Neural cell (in vitro differentiated cells): ENCODE measurements at regions not wholly inside any gene's neighbourhood (a gene's known extent, or its start where the extent isn't known, plus 50 kb on each side); places are given as distances from the start of the nearest gene placed in this dataset.

ENCODE experiments used
- H2AFZ ChIP-seq: fragments of 200-600, 300-800 bp; sonication (generic), shearing (Covaris generic); 2 replicates; pipeline ENCODE4 v1.6.0; 2014; ENCODE audit warnings: low read depth, mild to moderate bottlenecking, antibody characterized with exemption, low read length, moderate library complexity
- H3F3A ChIP-seq: fragments of 200-600 bp; shearing (Covaris generic); 2 replicates; pipeline ENCODE4 v1.6.1; 2016; ENCODE audit warnings: mild to moderate bottlenecking, moderate library complexity, mixed read lengths, antibody characterized with exemption, low read length; ENCODE audit not compliant: insufficient read depth, poor library complexity, severe bottlenecking
- H3K27ac ChIP-seq: fragments of 200-600, 300-800 bp; sonication (generic), shearing (Covaris generic); 2 replicates; pipeline ENCODE4 v1.5.1; 2014; ENCODE audit warnings: mild to moderate bottlenecking, low read length, moderate library complexity
- H3K27me3 ChIP-seq: fragments of 300-800, 200-600 bp; sonication (generic), shearing (Covaris generic); 2 replicates; pipeline ENCODE4 v1.6.0; 2014; ENCODE audit warnings: mild to moderate bottlenecking, low read depth, low read length, moderate library complexity; ENCODE audit not compliant: insufficient read depth
- H3K36me3 ChIP-seq: fragments of 300-800, 200-600 bp; sonication (generic), shearing (Covaris generic); 2 replicates; pipeline ENCODE4 v1.5.1; 2014; ENCODE audit warnings: mild to moderate bottlenecking, antibody characterized with exemption, low read length, moderate library complexity; ENCODE audit not compliant: insufficient read depth
- H3K4me2 ChIP-seq: fragments of 300-800, 200-600 bp; sonication (generic), shearing (Covaris generic); 2 replicates; pipeline ENCODE4 v1.6.0; 2014; ENCODE audit warnings: mild to moderate bottlenecking, low read length
- H3K4me3 ChIP-seq: fragments of 300-800, 200-600 bp; sonication (generic), shearing (Covaris generic); 2 replicates; pipeline ENCODE4 v1.5.1; 2014; ENCODE audit warnings: mild to moderate bottlenecking, low read length, moderate library complexity
- H3K79me2 ChIP-seq: fragments of 200-600 bp; shearing (Covaris generic); replicated peaks from 2 replicates; pipeline ENCODE4 v1.6.0; 2014; ENCODE audit warnings: mild to moderate bottlenecking, low read length, moderate library complexity; ENCODE audit not compliant: insufficient read depth
- H3K9ac ChIP-seq: fragments of 300-800, 200-600 bp; sonication (generic), shearing (Covaris generic); 2 replicates; pipeline ENCODE4 v1.6.1; 2016; ENCODE audit warnings: mild to moderate bottlenecking, low read length, mixed read lengths
- H3K9me2 ChIP-seq: fragments of 200-600 bp; shearing (Covaris generic); 2 replicates; pipeline ENCODE4 v1.6.1; 2016; ENCODE audit warnings: mild to moderate bottlenecking, low read length, mixed read lengths; ENCODE audit not compliant: insufficient read depth
- H3K9me3 ChIP-seq: fragments of 200-600, 300-800 bp; sonication (generic), shearing (Covaris generic); 2 replicates; pipeline ENCODE4 v1.6.1; 2016; ENCODE audit warnings: mild to moderate bottlenecking, mixed run types, low read length, moderate library complexity, mixed read lengths
- H4K20me1 ChIP-seq: fragments of 200-600 bp; shearing (Covaris generic); 2 replicates; pipeline ENCODE4 v1.6.1; 2016; ENCODE audit warnings: mild to moderate bottlenecking, mixed run types; ENCODE audit not compliant: insufficient read depth
- CTCF ChIP-seq: fragments of 450-650 bp; IDR thresholded peaks from 2 replicates; pipeline ENCODE4 v1.5.1; 2014; ENCODE audit warnings: antibody characterized with exemption, mild to moderate bottlenecking, moderate library complexity; ENCODE audit not compliant: poor library complexity, severe bottlenecking
- EP300 ChIP-seq: fragments of 450-650 bp; conservative IDR thresholded peaks from 2 replicates; pipeline ENCODE4 v1.6.1; 2014; ENCODE audit warnings: antibody characterized with exemption, mild to moderate bottlenecking, moderate library complexity; ENCODE audit not compliant: poor library complexity, severe bottlenecking
- EZH2 ChIP-seq: fragments of 200-600, 300-800 bp; shearing (Covaris generic), sonication (generic); IDR thresholded peaks from 2 replicates; pipeline ENCODE4 v1.6.1; 2014; ENCODE audit warnings: antibody characterized with exemption, low read length, borderline replicate concordance, mild to moderate bottlenecking; ENCODE audit not compliant: insufficient read depth, poor library complexity, severe bottlenecking
- MXI1 ChIP-seq: fragments of 450-650 bp; conservative IDR thresholded peaks from 2 replicates; pipeline ENCODE4 v1.6.1; 2014; ENCODE audit warnings: antibody characterized with exemption, mild to moderate bottlenecking; ENCODE audit not compliant: poor library complexity, severe bottlenecking
- POLR2AphosphoS5 ChIP-seq: IDR thresholded peaks from 2 replicates; pipeline ENCODE4 v1.6.1; 2012
- RAD21 ChIP-seq: fragments of 450-650 bp; conservative IDR thresholded peaks from 2 replicates; pipeline ENCODE4 v1.6.1; 2014; ENCODE audit warnings: antibody characterized with exemption, mild to moderate bottlenecking, moderate library complexity
- REST ChIP-seq: IDR thresholded peaks from 2 replicates; pipeline ENCODE4 v1.6.1; 2012; ENCODE audit warnings: borderline replicate concordance
- SMC3 ChIP-seq: fragments of 450-650 bp; conservative IDR thresholded peaks from 2 replicates; pipeline ENCODE4 v1.6.1; 2014; ENCODE audit warnings: antibody characterized with exemption, mild to moderate bottlenecking, moderate library complexity; ENCODE audit not compliant: poor library complexity
- TAF1 ChIP-seq: IDR thresholded peaks from 2 replicates; pipeline ENCODE4 v1.6.1; 2012; ENCODE audit warnings: low read depth

- H3K79me2 ChIP-seq = no peaks in the 10 kb centered on the region
- H3K27me3 ChIP-seq = no peaks in the 10 kb centered on the region
- H3K9me2 ChIP-seq = no peaks in the 10 kb centered on the region
- H3K36me3 ChIP-seq = no peaks in the 10 kb centered on the region
- no peaks in the 10 kb centered on the region for H3F3A ChIP-seq
- no peak overlapping the region for H2AFZ ChIP-seq
- H4K20me1 ChIP-seq = no peaks in the 10 kb centered on the region
- H3K27ac ChIP-seq = no peak overlapping the region
- TF ChIP-seq EP300 (no peak), EZH2 (no peak), CTCF (no peak), REST (no peak), POLR2AphosphoS5 (no peak), RAD21 (no peak), TAF1 (no peak), MXI1 (no peak), SMC3 (no peak)
- H3K4me3 ChIP-seq = no peak overlapping the region
- H3K4me2 ChIP-seq = no peak overlapping the region
- H3K9ac ChIP-seq = no peak overlapping the region
- H3K9me3 ChIP-seq = no peaks in the 10 kb centered on the region
Observed at GRCh38 chr10:9416331-9416730, 1361.8 kb downstream of the GATA3 start.

GRCh38 chr10:9419757-9420156, 1365.3 kb downstream of the GATA3 start:
- no peaks in the 10 kb centered on the region for H3K79me2 ChIP-seq
- H3K9me2 ChIP-seq = no peaks in the 10 kb centered on the region
- no peaks in the 10 kb centered on the region for H3K36me3 ChIP-seq
- no peak overlapping the region for H2AFZ ChIP-seq
- H3K27me3 ChIP-seq = no peaks in the 10 kb centered on the region
- no peaks in the 10 kb centered on the region for H4K20me1 ChIP-seq
- no peak overlapping the region for H3K9ac ChIP-seq
- TF ChIP-seq SMC3 (no peak), REST (no peak), TAF1 (no peak), CTCF (no peak), EZH2 (no peak), RAD21 (no peak), MXI1 (no peak), EP300 (no peak), POLR2AphosphoS5 (no peak)
- H3K4me2 ChIP-seq = no peak overlapping the region
- H3K9me3 ChIP-seq = no peaks in the 10 kb centered on the region
- H3F3A ChIP-seq = no peaks in the 10 kb centered on the region
- no peak overlapping the region for H3K4me3 ChIP-seq
- H3K27ac ChIP-seq = no peak overlapping the region
